GM12878 (cell line): ENCODE measurements at regions not wholly inside any gene's neighbourhood (a gene's known extent, or its start where the extent isn't known, plus 50 kb on each side); places are given as distances from the start of the nearest gene placed in this dataset.

Source experiments
- ATAC-seq: fragments of 200-7000 bp; cut with Tn5 transposase; 3 replicates; pipeline ENCODE4 v1.9.1; 2020; ENCODE audit warnings: mild to moderate bottlenecking, moderate library complexity
- BruUV-seq: library from RNA; stranded (reverse); fragments of 400-500 nt; replicated peaks from 2 replicates; lab custom pipeline; 2021; lab: Mats Ljungman, UMichigan
- CTCF ChIA-PET: fragments of 300-600 bp; sonication (Branson Sonifier 250); formaldehyde crosslinking; extraction: SDS; loops from one replicate; lab custom pipeline; 2021; ENCODE audit warnings: inconsistent platforms; lab: Yijun Ruan, JAX
- POLR2A ChIA-PET: fragments of 350-600 bp; formaldehyde crosslinking; extraction: SDS; loops from one replicate; lab custom pipeline; 2021; ENCODE audit warnings: inconsistent platforms; lab: Charles Lee
- RAD21 ChIA-PET: fragments of 300-600 bp; sonication (Branson Sonifier 250); formaldehyde crosslinking; loops from one replicate; lab custom pipeline; 2023; ENCODE audit warnings: antibody characterized with exemption; ENCODE audit not compliant: unreplicated experiment; lab: Charles Lee
- SMC1A ChIA-PET: fragments of 300-600 bp; sonication (Branson Sonifier 250); formaldehyde crosslinking; loops from one replicate; lab custom pipeline; 2023; ENCODE audit not compliant: unreplicated experiment, uncharacterized antibody; lab: Charles Lee
- DNase-seq: peaks from one replicate; pipeline ENCODE4 v3.0.0-alpha.2; 2011; ENCODE audit warnings: low read depth, low spot score
- FAIRE-seq: peaks from 3 replicates; lab custom pipeline; 2011; peaks lifted over from hg19 to GRCh38; lab: Jason Lieb, UNC
- H2AFZ ChIP-seq: 2 replicates; pipeline ENCODE4 v1.6.0; 2011; ENCODE audit warnings: low read depth, low read length, control low read depth; ENCODE audit not compliant: control insufficient read depth
- H3K27ac ChIP-seq: 2 replicates; pipeline ENCODE4 v1.5.1; 2011; ENCODE audit warnings: control low read depth; ENCODE audit not compliant: control insufficient read depth, insufficient read depth
- H3K27me3 ChIP-seq, 2 experiments: replicated peaks in 1 of 2; 2 replicates each; pipeline versions ENCODE4 v1.6.0 to v1.6.1; 2011; ENCODE audit warnings: low read length in 1 of 2; ENCODE audit not compliant: control insufficient read depth in 2 of 2, insufficient read depth in 2 of 2
- H3K36me3 ChIP-seq, 2 experiments: 2 replicates each; pipeline ENCODE4 v1.5.1; 2011; ENCODE audit warnings: low read length in 1 of 2; ENCODE audit not compliant: control insufficient read depth in 2 of 2, insufficient read depth in 2 of 2
- H3K4me1 ChIP-seq: 2 replicates; pipeline ENCODE4 v1.6.1; 2011; ENCODE audit warnings: mild to moderate bottlenecking, low read length, moderate library complexity, mixed read lengths; ENCODE audit not compliant: control insufficient read depth, insufficient read depth
- H3K4me2 ChIP-seq: 2 replicates; pipeline ENCODE4 v1.6.0; 2011; ENCODE audit warnings: control low read depth; ENCODE audit not compliant: control insufficient read depth, insufficient read depth
- H3K4me3 ChIP-seq: fragments of 200-600 bp; sonication (generic); 2 replicates; pipeline ENCODE4 v1.5.1; 2016
- H3K79me2 ChIP-seq: 2 replicates; pipeline ENCODE4 v1.6.0; 2011; ENCODE audit warnings: low read length; ENCODE audit not compliant: control insufficient read depth, insufficient read depth
- H3K9ac ChIP-seq: 2 replicates; pipeline ENCODE4 v1.8.0; 2011; ENCODE audit warnings: low read length, control low read depth, mixed read lengths; ENCODE audit not compliant: control insufficient read depth, insufficient read depth
- H3K9me3 ChIP-seq: replicated peaks from 3 replicates; pipeline ENCODE4 v1.5.1; 2011; ENCODE audit warnings: mild to moderate bottlenecking, low read length; ENCODE audit not compliant: control insufficient read depth, insufficient read depth
- H4K20me1 ChIP-seq: 2 replicates; pipeline ENCODE4 v1.6.0; 2011; ENCODE audit not compliant: control insufficient read depth, insufficient read depth
- CHD4 ChIP-seq: fragments of 200-600 bp; sonication (generic); IDR thresholded peaks from 2 replicates; pipeline ENCODE4 v1.6.1; 2016; ENCODE audit warnings: mild to moderate bottlenecking
- HDGF ChIP-seq: fragments of 450-650 bp; IDR thresholded peaks from 2 replicates; pipeline ENCODE4 v1.6.1; 2016; ENCODE audit warnings: antibody characterized with exemption
- KDM1A ChIP-seq: fragments of 200-600 bp; sonication (generic); IDR thresholded peaks from 2 replicates; pipeline ENCODE4 v1.6.1; 2016; ENCODE audit warnings: borderline replicate concordance
- NFXL1 ChIP-seq: fragments of 450-650 bp; IDR thresholded peaks from 2 replicates; pipeline ENCODE4 v1.6.1; 2017; ENCODE audit warnings: antibody characterized with exemption, mild to moderate bottlenecking, borderline replicate concordance
- PAX8 ChIP-seq: fragments of 450-650 bp; IDR thresholded peaks from 2 replicates; pipeline ENCODE4 v1.6.1; 2017; ENCODE audit warnings: mild to moderate bottlenecking, moderate library complexity
- WRNIP1 ChIP-seq: IDR thresholded peaks from 2 replicates; pipeline ENCODE4 v1.6.1; 2011; ENCODE audit warnings: low read depth, low read length, improper control_type of control experiment, borderline replicate concordance
- ZNF592 ChIP-seq: fragments of 450-650 bp; IDR thresholded peaks from 2 replicates; pipeline ENCODE4 v1.6.1; 2017; ENCODE audit warnings: mild to moderate bottlenecking, moderate library complexity
- WGBS: methylation state at CpG from one replicate; pipeline ENCODE4 v1.1.6; 2016; ENCODE audit warnings: low lambda C conversion rate; ENCODE audit not compliant: insufficient replicate concordance, insufficient coverage; ENCODE audit errors: missing lambda C conversion rate; 5-methylcytosine and 5-hydroxymethylcytosine counted together
- in situ Hi-C: fragments of 300-500 bp; cut with MboI; formaldehyde crosslinking; loops from 9 replicates; pipeline ENCODE4 v1.14.3; 2018; ENCODE audit warnings: mixed read lengths
- intact Hi-C: fragments of 100-400 bp; cut with micrococcal nuclease; formaldehyde crosslinking; loops from one replicate; pipeline ENCODE4 v1.14.2; 2022; ENCODE audit not compliant: unreplicated experiment
- TF ChIP-seq, protein P1 (sequence below): fragments of 450-650 bp; IDR thresholded peaks from 2 replicates; pipeline ENCODE4 v1.6.1; 2018; ENCODE audit warnings: borderline replicate concordance, mild to moderate bottlenecking; ENCODE audit not compliant: partially characterized antibody

DNA sequence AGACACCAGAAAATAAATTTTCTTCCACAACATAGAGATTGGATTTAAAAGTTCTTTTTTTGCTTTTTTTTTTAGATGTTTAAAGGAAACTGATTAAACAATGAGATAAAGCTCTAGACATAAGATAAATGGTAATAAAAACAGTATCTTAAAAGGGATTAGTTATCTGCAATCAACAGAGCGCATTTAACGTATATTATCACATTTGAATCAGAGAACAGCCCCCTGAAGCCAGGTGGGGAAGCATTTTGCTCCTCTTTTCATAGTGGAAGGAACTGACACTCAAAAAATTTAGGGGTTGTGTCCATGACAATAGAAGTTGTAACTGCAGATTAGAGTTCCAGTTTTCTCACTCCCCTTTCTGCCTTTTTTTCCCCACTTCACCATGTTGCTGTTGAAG lies 367.6 kb downstream of the SPATA31D1 start:
- H3K4me2 ChIP-seq, result no peak overlapping the region
- no peaks in the 10 kb centered on the region for H3K27me3 ChIP-seq
- no TSS peak for BruUV-seq
- DNase-seq (no peak), ATAC-seq (no peak), FAIRE-seq (no peak)
- ChIA-PET POLR2A (no interaction called here), SMC1A (no interaction called here), CTCF (interaction anchor here (1.1 kb wide), 1 partner anchor 10 kb away, joined by 5 read pairs; no protein-coding TSS in a partner anchor), RAD21 (no interaction called here)
- intact Hi-C loops, result no loop called here
- no peak overlapping the region for H3K4me3 ChIP-seq
- no peaks in the 10 kb centered on the region for H3K79me2 ChIP-seq
- in situ Hi-C loops, result no loop called here
- H2AFZ ChIP-seq, result no peak overlapping the region
- TF ChIP-seq CHD4 (no peak), KDM1A (no peak), NFXL1 (no peak), ZNF592 (no peak), WRNIP1 (no peak), HDGF (no peak), PAX8 (no peak)
- TF ChIP-seq, protein P1, sequence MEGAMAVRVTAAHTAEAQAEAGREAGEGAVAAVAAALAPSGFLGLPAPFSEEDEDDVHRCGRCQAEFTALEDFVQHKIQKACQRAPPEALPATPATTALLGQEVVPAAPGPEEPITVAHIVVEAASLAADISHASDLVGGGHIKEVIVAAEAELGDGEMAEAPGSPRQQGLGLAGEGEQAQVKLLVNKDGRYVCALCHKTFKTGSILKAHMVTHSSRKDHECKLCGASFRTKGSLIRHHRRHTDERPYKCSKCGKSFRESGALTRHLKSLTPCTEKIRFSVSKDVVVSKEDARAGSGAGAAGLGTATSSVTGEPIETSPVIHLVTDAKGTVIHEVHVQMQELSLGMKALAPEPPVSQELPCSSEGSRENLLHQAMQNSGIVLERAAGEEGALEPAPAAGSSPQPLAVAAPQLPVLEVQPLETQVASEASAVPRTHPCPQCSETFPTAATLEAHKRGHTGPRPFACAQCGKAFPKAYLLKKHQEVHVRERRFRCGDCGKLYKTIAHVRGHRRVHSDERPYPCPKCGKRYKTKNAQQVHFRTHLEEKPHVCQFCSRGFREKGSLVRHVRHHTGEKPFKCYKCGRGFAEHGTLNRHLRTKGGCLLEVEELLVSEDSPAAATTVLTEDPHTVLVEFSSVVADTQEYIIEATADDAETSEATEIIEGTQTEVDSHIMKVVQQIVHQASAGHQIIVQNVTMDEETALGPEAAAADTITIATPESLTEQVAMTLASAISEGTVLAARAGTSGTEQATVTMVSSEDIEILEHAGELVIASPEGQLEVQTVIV, result no peak
- no peaks in the 10 kb centered on the region for H3K9me3 ChIP-seq
- H3K27ac ChIP-seq, result no peak overlapping the region
- no peak overlapping the region for H3K9ac ChIP-seq
- H3K36me3 ChIP-seq, result no peaks in the 10 kb centered on the region
- WGBS, result 30% methylated on average over 2 of the region's 2 CpGs
- no peaks in the 10 kb centered on the region for H4K20me1 ChIP-seq
- no peaks in the 10 kb centered on the region for H3K4me1 ChIP-seq
